GM20000 (cell line): ENCODE measurements at regions not wholly inside any gene's neighbourhood (a gene's known extent, or its start where the extent isn't known, plus 50 kb on each side); places are given as distances from the start of the nearest gene placed in this dataset.

ENCODE experiments used
- DNase-seq: peaks from one replicate; pipeline ENCODE4 v3.0.0; 2012; ENCODE audit warnings: low spot score
- CTCF ChIP-seq: IDR thresholded peaks from 2 replicates; pipeline ENCODE4 v1.5.1; 2012; ENCODE audit warnings: mild to moderate bottlenecking, control low read depth; ENCODE audit errors: extremely low read depth, missing control alignments

GRCh38 chr11:116403794-116404461 lies 368.9 kb downstream of the BUD13 start:
- TF ChIP-seq CTCF: no peak
- no peak for DNase-seq

DNA sequence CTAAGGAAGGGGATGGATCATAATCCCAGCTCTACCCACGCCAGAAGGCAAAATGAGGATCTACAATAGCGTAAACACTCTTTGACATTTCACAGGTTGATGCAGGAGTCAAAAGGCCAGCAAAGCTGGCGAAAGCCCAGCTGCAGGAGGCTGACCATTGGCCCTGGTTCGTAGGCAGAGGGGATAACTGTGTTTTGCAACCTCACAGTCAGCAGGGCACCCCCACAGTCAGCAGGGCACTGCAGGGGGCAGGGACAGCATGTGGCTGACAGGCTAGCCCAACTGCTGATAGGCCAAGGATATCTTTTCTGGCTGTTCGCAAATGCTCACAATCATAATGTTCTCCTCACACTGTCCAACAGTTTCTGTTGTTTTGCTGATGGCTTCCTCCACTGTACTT lies 372.7 kb downstream of the BUD13 start:
- no peak for DNase-seq
- TF ChIP-seq CTCF: no peak

DNA sequence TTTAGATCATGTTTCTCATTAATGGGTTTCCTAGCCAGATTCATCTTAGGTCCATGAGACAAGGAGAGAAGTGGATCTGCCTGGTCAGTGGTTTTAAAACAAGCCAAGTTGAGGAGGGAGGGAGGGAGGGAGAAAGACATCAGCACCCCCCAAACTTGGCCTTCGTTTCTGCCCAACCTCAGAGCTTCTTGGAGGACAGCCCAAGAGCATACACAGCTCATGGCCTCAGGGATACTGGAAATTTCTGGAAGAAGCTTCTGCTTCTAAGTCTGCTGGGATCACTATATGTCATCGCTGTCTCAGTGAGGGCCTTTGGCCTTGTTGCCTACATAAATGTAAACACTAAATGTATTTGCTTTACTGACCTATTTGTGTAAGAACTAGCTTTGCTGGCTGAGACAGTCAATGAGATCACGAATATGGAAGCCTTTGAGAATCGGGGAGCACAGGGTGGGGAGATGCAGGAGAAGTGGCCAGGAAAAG lies 375.1 kb downstream of the BUD13 start:
- no peak for TF ChIP-seq CTCF
- no peak for DNase-seq

DNA sequence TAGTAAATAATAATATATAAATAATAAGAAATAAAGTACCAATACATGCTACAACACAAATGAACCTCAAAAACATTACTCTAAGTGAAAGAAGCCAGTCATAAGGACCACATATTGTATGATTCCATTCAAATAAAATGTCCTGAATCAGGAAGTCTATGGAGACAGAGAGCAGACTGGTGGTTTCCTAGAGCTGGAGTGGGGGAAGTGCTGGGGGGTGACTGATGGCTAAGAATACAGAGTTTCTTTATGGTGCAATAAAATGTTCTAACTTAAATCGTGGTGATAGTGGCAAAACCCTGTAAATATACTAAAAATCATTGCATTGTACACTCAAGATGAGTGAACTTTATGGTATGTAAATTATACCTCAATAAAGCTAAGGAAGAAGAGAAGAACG lies 376.5 kb downstream of the BUD13 start:
- no peak for DNase-seq
- TF ChIP-seq CTCF: no peak

DNA sequence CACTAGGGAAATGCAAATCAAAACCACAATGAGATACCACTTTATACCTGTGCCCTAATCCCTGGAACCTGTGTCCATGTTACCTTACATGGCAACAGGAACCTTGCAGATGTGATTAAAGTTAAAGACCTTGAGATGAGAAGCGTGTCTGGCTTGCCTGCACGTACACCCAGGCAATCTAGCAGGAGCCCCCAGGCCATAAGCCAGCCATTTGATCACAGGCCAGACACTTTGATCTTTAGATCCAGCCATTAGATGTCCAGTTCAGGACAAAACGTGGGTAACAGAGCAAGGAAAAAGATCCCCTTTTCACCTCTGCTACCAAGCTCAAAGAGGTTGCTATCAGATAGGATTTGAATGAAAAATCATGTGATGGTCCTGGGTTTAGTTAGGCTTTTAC lies 378.8 kb downstream of the BUD13 start:
- TF ChIP-seq CTCF: no peak
- DNase-seq: no peak

- TF ChIP-seq CTCF: no peak
- no peak for DNase-seq
Measured at GRCh38 chr11:116390963-116391362, 381.8 kb downstream of the BUD13 start.

GRCh38 chr11:116388146-116388545 lies 384.6 kb downstream of the BUD13 start:
- no peak for DNase-seq
- TF ChIP-seq CTCF: no peak
